ENCODE measurements at regions not wholly inside any gene's neighbourhood (a gene's known extent, or its start where the extent isn't known, plus 50 kb on each side); places are given as distances from the start of the nearest gene placed in this dataset.

- no peak for ATAC-seq
Measured at GRCh38 chr13:85742355-85742754, 56.9 kb downstream of the SLITRK6 start.

GRCh38 chr13:85741017-85741416 lies 58.2 kb downstream of the SLITRK6 start:
- DNase-seq (ENCODE audit: low spot score) (no peak), ATAC-seq (no peak)
- intact Hi-C loops (cut with DNase I) = no loop called here

More at GRCh38 chr13:85742355-85742754, 56.9 kb downstream of the SLITRK6 start:
- no peak for DNase-seq (ENCODE audit: low spot score)
- intact Hi-C loops (cut with DNase I) = no loop called here

- no peak for DNase-seq (ENCODE audit: low spot score)
- ATAC-seq = no peak
- intact Hi-C loops (cut with DNase I) = no loop called here
Measured at GRCh38 chr13:85738696-85739320, 60.4 kb downstream of the SLITRK6 start.

GRCh38 chr13:85737952-85738351 lies 61.3 kb downstream of the SLITRK6 start:
- intact Hi-C loops (cut with DNase I) = no loop called here
- no peak for DNase-seq (ENCODE audit: low spot score)
- ATAC-seq = no peak

- intact Hi-C loops (cut with DNase I) = no loop called here
- ATAC-seq = no peak
- no peak for DNase-seq (ENCODE audit: low spot score)
Measured at GRCh38 chr13:85729296-85729695, 69.9 kb downstream of the SLITRK6 start.

- intact Hi-C loops (cut with DNase I) = no loop called here
- no peak for ATAC-seq
- no peak for DNase-seq (ENCODE audit: low spot score)
Measured at GRCh38 chr13:85728811-85729210, 70.4 kb downstream of the SLITRK6 start.

- DNase-seq (ENCODE audit: low spot score) = no peak
- intact Hi-C loops (cut with DNase I) = no loop called here
- ATAC-seq = no peak
Measured at GRCh38 chr13:85725433-85725832, 73.8 kb downstream of the SLITRK6 start.

GRCh38 chr13:85724546-85725432 lies 74.4 kb downstream of the SLITRK6 start:
- DNase-seq (ENCODE audit: low spot score) (no peak), ATAC-seq (no peak)
- intact Hi-C loops (cut with DNase I) = no loop called here

- intact Hi-C loops (cut with DNase I) = no loop called here
Measured at GRCh38 chr13:85719749-85720148, 79.5 kb downstream of the SLITRK6 start.

GRCh38 chr13:85717921-85718320 lies 81.3 kb downstream of the SLITRK6 start:
- no peak for ATAC-seq
- intact Hi-C loops (cut with DNase I) = no loop called here

More at GRCh38 chr13:85719749-85720148, 79.5 kb downstream of the SLITRK6 start:
- DNase-seq (ENCODE audit: low spot score) (no peak), ATAC-seq (no peak)

GRCh38 chr13:85710545-85710944 lies 88.7 kb downstream of the SLITRK6 start:
- ATAC-seq = no peak
- intact Hi-C loops (cut with DNase I) = no loop called here
- DNase-seq (ENCODE audit: low spot score) = no peak

More at GRCh38 chr13:85717921-85718320, 81.3 kb downstream of the SLITRK6 start:
- DNase-seq (ENCODE audit: low spot score) = no peak

GRCh38 chr13:85709721-85710120 lies 89.5 kb downstream of the SLITRK6 start:
- intact Hi-C loops (cut with DNase I) = no loop called here

GRCh38 chr13:85709072-85709471 lies 90.1 kb downstream of the SLITRK6 start:
- no peak for DNase-seq (ENCODE audit: low spot score)
- intact Hi-C loops (cut with DNase I) = no loop called here
- ATAC-seq = no peak

More at GRCh38 chr13:85709721-85710120, 89.5 kb downstream of the SLITRK6 start:
- DNase-seq (ENCODE audit: low spot score) (no peak), ATAC-seq (no peak)

- ATAC-seq (no peak), DNase-seq (ENCODE audit: low spot score) (no peak)
- intact Hi-C loops (cut with DNase I) = no loop called here
Measured at GRCh38 chr13:85700906-85701305, 98.3 kb downstream of the SLITRK6 start.

GRCh38 chr13:85698256-85698655 lies 101.0 kb downstream of the SLITRK6 start:
- no peak for DNase-seq (ENCODE audit: low spot score)
- intact Hi-C loops (cut with DNase I) = no loop called here
- no peak for ATAC-seq

GRCh38 chr13:85694992-85695391 lies 104.2 kb downstream of the SLITRK6 start:
- ATAC-seq = no peak
- no peak for DNase-seq (ENCODE audit: low spot score)
- intact Hi-C loops (cut with DNase I) = no loop called here

GRCh38 chr13:85693889-85694511 lies 105.2 kb downstream of the SLITRK6 start:
- intact Hi-C loops (cut with DNase I) = no loop called here
- DNase-seq (ENCODE audit: low spot score) (no peak), ATAC-seq (no peak)

- intact Hi-C loops (cut with DNase I) = no loop called here
- no peak for ATAC-seq
- no peak for DNase-seq (ENCODE audit: low spot score)
Measured at GRCh38 chr13:85690368-85690767, 108.9 kb downstream of the SLITRK6 start.

- DNase-seq (ENCODE audit: low spot score) = no peak
- intact Hi-C loops (cut with DNase I) = no loop called here
- ATAC-seq = no peak
Measured at GRCh38 chr13:85685436-85685835, 113.8 kb downstream of the SLITRK6 start.

Data from sciatic nerve (tissue), 2 donors.